ENCODE measurements at regions not wholly inside any gene's neighbourhood (a gene's known extent, or its start where the extent isn't known, plus 50 kb on each side); places are given as distances from the start of the nearest gene placed in this dataset.
A peak's percentile ranks its signal among the peaks of the same experiment; 100 is the strongest.

DNA sequence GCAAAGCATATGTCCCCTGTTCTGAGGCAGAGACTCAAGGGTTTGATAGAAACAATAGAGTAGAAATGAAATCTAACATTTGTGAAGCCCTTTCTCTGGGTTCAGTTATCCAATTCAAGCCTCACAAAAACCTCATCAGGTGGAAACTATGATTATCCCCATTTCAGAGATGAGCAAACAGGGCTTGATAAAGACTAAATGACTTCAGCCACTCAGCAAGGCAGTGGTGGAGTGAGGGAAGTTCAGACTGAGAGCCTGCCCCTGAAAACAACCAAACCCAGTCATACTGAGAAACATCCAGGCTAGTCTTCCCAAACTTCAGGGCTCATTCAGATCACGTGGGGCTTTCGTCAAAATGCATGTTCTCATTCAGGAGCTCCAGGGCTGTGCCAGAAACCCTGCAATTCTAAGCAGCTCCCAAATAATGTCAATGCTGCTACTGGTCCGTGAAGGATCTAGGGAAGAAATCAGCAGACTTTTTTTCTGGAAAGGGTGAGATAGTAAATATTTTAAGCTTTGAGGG lies 109.6 kb upstream of the KIT start:
- no peak overlapping the region for H3K4me3 ChIP-seq (ENCODE audit: control insufficient read depth in 1 of 7, extremely low read depth in 1 of 7, insufficient read depth in 4 of 7, low read depth in 2 of 7, low read length in 6 of 7)
- H3K27me3 ChIP-seq (replicated peaks in 2 of 5; ENCODE audit: control insufficient read depth in 4 of 5, insufficient read depth in 5 of 5, low read length in 4 of 5) = no peaks in the 10 kb centered on the region
- WGBS (ENCODE audit: insufficient coverage) = 100% methylated on average over 2 of the region's 3 CpGs
- CTCF ChIA-PET = no interaction called here
- peaks cover 2 to 7% (median 6%) of the 10 kb centered on the region in 4 experiments for H3K4me1 ChIP-seq (ENCODE audit: control extremely low read depth in 1 of 4, control insufficient read depth in 4 of 4, insufficient read depth in 4 of 4, low read length in 3 of 4)
- H3K36me3 ChIP-seq (ENCODE audit: control insufficient read depth in 4 of 4, insufficient read depth in 4 of 4, low read length in 3 of 4) = no peaks in the 10 kb centered on the region
- H3K9me3 ChIP-seq (ENCODE audit: control extremely low read depth in 1 of 5, control insufficient read depth in 4 of 5, insufficient read depth in 2 of 5, low read depth in 1 of 5, low read length in 4 of 5) = no peaks in the 10 kb centered on the region
- H3K27ac ChIP-seq (ENCODE audit: insufficient read depth in 1 of 2, low read depth in 1 of 2, low read length in 2 of 2, poor library complexity in 1 of 2, severe bottlenecking in 2 of 2) = no peak overlapping the region
- POLR2A ChIA-PET = no interaction called here
- no peak for DNase-seq

DNA sequence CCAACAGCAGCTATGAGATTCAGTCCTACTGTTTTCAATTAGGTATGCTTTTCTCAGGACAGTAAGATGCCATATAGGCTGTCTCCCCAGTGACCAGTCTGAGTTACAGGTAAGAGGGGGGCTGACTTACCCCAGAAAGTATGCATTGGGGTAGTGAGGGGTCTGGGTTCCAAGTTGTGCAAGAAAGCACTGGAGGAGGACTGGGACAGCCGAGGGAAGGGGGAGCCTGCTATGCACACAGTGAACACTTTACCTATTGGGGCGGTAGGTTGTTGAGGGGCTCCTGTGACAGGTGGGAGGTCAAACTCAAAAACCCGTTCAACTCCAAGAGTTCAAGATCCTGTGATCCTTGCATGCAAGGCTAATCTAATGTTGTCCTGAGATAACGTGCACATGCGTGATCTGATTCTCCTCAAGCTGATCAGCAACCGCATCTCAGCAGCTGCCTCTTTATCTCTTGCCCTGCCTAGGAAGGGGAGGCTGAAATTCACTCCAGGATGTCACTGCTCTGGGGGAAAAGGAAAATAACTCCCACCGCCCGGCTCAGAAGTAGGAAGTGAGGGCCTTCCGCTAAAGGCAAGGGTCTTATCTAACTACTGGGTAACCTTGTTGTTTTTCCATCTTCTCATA lies 108.8 kb upstream of the KIT start:
- DNase-seq = no peak
- POLR2A ChIA-PET = no interaction called here
- H3K27ac ChIP-seq (ENCODE audit: insufficient read depth in 1 of 2, low read depth in 1 of 2, low read length in 2 of 2, poor library complexity in 1 of 2, severe bottlenecking in 2 of 2) = no peak overlapping the region
- no peak overlapping the region for H3K4me3 ChIP-seq (ENCODE audit: control insufficient read depth in 1 of 7, extremely low read depth in 1 of 7, insufficient read depth in 4 of 7, low read depth in 2 of 7, low read length in 6 of 7)
- CTCF ChIA-PET = no interaction called here
- H3K27me3 ChIP-seq (replicated peaks in 2 of 5; ENCODE audit: control insufficient read depth in 4 of 5, insufficient read depth in 5 of 5, low read length in 4 of 5) = no peaks in the 10 kb centered on the region
- H3K9me3 ChIP-seq (ENCODE audit: control extremely low read depth in 1 of 5, control insufficient read depth in 4 of 5, insufficient read depth in 2 of 5, low read depth in 1 of 5, low read length in 4 of 5) = no peaks in the 10 kb centered on the region
- H3K36me3 ChIP-seq (ENCODE audit: control insufficient read depth in 4 of 4, insufficient read depth in 4 of 4, low read length in 3 of 4) = no peaks in the 10 kb centered on the region
- 95% methylated on average over 7 of the region's 9 CpGs for WGBS (ENCODE audit: insufficient coverage)
- H3K4me1 ChIP-seq (ENCODE audit: control extremely low read depth in 1 of 4, control insufficient read depth in 4 of 4, insufficient read depth in 4 of 4, low read length in 3 of 4) = peaks cover 0 to 7% (median 6%) of the 10 kb centered on the region in 4 experiments

DNA sequence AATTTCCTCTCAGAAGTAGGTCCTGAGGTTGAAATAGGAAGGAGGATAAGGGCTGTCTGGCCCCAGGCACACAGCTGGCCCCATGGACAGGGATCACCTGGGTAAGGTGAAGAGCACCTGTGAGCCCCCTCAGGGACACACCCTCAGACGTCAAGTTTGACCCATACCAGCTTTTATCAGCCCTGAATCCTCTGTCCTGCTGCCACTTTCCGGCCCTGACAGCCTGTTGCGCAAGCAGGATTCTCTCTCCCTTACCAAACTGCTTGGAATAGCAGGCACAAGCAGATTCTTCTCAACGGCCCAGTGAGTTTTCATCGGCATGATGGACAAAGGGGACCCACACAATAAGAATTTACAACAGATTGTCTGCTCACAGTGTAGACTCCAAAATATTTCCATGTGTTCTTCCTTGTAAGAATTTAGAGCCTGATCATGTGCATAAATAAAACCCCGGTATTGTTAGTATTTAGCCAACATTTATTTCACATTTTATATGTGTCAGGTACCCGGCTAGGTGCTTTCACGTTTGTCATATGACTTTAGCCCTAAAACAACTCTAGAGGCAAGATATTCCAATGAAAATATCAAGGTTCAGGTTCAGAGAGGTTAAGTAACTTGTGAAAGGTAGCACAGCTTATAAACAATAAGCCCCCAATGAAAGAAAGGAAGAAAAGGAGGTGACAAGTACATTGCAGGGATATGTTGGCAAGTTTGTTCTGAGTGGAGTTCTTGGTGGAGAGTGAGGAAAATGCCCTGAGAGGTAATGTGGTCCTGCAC lies 107.2 kb upstream of the KIT start:
- WGBS (ENCODE audit: insufficient coverage) = 97% methylated on average over 4 of the region's 8 CpGs
- Histone ChIP-seq H3K36me3 (ENCODE audit: control insufficient read depth in 4 of 4, insufficient read depth in 4 of 4, low read length in 3 of 4) (no peaks in the 10 kb centered on the region), H3K4me3 (ENCODE audit: control insufficient read depth in 1 of 7, extremely low read depth in 1 of 7, insufficient read depth in 4 of 7, low read depth in 2 of 7, low read length in 6 of 7) (no peak overlapping the region), H3K9me3 (ENCODE audit: control extremely low read depth in 1 of 5, control insufficient read depth in 4 of 5, insufficient read depth in 2 of 5, low read depth in 1 of 5, low read length in 4 of 5) (no peaks in the 10 kb centered on the region), H3K4me1 (ENCODE audit: control extremely low read depth in 1 of 4, control insufficient read depth in 4 of 4, insufficient read depth in 4 of 4, low read length in 3 of 4) (peaks cover 0 to 7% (median 6%) of the 10 kb centered on the region in 4 experiments), H3K27me3 (replicated peaks in 2 of 5; ENCODE audit: control insufficient read depth in 4 of 5, insufficient read depth in 5 of 5, low read length in 4 of 5) (no peaks in the 10 kb centered on the region), H3K27ac (ENCODE audit: insufficient read depth in 1 of 2, low read depth in 1 of 2, low read length in 2 of 2, poor library complexity in 1 of 2, severe bottlenecking in 2 of 2) (no peak overlapping the region)
- POLR2A ChIA-PET = no interaction called here
- DNase-seq = no peak
- CTCF ChIA-PET = interaction anchor here (1.0 kb wide), 1 partner anchor 11 kb away, joined by 3 read pairs; no protein-coding TSS in a partner anchor

DNA sequence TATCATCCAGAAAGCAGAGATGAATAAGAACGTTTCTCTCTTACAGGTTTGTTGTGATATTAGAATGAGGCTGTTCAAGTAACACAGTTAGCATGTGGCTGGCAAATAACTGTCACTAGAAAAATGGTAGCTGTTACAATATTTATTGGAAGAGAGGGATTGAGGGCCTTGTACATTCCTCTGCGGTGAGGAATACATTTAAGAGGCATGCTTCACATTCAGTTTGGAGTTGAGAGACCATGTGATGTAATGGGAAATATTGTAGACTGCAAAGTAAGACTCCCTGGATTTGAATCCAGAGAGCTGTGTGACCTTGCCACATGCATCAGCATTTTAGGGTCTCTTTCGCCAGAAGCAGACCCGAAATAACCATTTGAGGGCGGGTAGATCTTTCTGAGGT lies 104.8 kb upstream of the KIT start:
- Histone ChIP-seq H3K36me3 (ENCODE audit: control insufficient read depth in 4 of 4, insufficient read depth in 4 of 4, low read length in 3 of 4) (no peaks in the 10 kb centered on the region), H3K4me3 (ENCODE audit: control insufficient read depth in 1 of 7, extremely low read depth in 1 of 7, insufficient read depth in 4 of 7, low read depth in 2 of 7, low read length in 6 of 7) (no peak overlapping the region), H3K27ac (ENCODE audit: insufficient read depth in 1 of 2, low read depth in 1 of 2, low read length in 2 of 2, poor library complexity in 1 of 2, severe bottlenecking in 2 of 2) (no peak overlapping the region), H3K9me3 (ENCODE audit: control extremely low read depth in 1 of 5, control insufficient read depth in 4 of 5, insufficient read depth in 2 of 5, low read depth in 1 of 5, low read length in 4 of 5) (no peaks in the 10 kb centered on the region), H3K27me3 (replicated peaks in 2 of 5; ENCODE audit: control insufficient read depth in 4 of 5, insufficient read depth in 5 of 5, low read length in 4 of 5) (no peaks in the 10 kb centered on the region), H3K4me1 (ENCODE audit: control extremely low read depth in 1 of 4, control insufficient read depth in 4 of 4, insufficient read depth in 4 of 4, low read length in 3 of 4) (no peaks in the 10 kb centered on the region)
- no peak for DNase-seq
- ChIA-PET POLR2A (interaction anchor here (0.6 kb wide), 1 partner anchor 394 kb away, joined by 3 read pairs; no protein-coding TSS in a partner anchor), CTCF (interaction anchor here (1.7 kb wide), 1 partner anchor 8 kb away, joined by 4 read pairs; no protein-coding TSS in a partner anchor)
- 97% methylated on average over 5 of the region's 5 CpGs for WGBS (ENCODE audit: insufficient coverage)

DNA sequence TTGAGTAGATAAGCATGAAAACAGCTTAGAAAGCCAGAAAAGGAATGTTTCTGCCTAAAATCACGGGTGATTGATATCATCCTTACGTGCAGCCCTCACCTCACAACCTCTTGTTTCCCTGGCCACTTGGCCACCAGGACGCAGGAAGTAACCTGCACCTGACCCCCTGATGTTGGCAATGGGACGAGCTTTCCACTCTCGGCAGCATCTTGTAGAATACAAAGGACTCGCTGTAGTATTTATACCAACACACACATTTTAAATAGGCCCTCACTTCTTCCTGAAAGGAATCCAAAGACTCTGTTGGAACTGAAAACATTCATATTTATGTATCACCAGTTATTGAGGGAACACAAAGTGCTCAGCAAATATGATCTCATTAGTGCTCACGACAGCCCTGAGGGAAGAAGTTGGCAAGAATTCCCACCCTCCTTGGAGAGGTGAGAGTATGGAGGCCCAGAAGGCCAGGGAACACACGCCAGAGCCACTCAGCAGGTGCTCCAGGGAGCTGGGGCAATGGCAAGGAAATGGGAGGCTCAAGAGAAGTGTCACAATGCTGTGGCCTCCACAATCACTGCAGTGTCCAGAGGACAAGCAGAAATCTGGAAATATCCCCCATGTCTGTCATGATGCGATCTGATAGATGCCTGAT lies 103.3 kb upstream of the KIT start:
- ChIA-PET CTCF (interaction anchor here (0.9 to 1.7 kb wide), 2 partner anchors 10 to 13 kb away, joined by 3 to 4 read pairs; no protein-coding TSS in a partner anchor), POLR2A (interaction anchor here (1.1 kb wide), 1 partner anchor 10 kb away, joined by 4 read pairs; no protein-coding TSS in a partner anchor)
- Histone ChIP-seq H3K4me1 (ENCODE audit: control extremely low read depth in 1 of 4, control insufficient read depth in 4 of 4, insufficient read depth in 4 of 4, low read length in 3 of 4) (no peaks in the 10 kb centered on the region), H3K27ac (ENCODE audit: insufficient read depth in 1 of 2, low read depth in 1 of 2, low read length in 2 of 2, poor library complexity in 1 of 2, severe bottlenecking in 2 of 2) (no peak overlapping the region), H3K9me3 (ENCODE audit: control extremely low read depth in 1 of 5, control insufficient read depth in 4 of 5, insufficient read depth in 2 of 5, low read depth in 1 of 5, low read length in 4 of 5) (no peaks in the 10 kb centered on the region), H3K4me3 (ENCODE audit: control insufficient read depth in 1 of 7, extremely low read depth in 1 of 7, insufficient read depth in 4 of 7, low read depth in 2 of 7, low read length in 6 of 7) (no peak overlapping the region), H3K27me3 (replicated peaks in 2 of 5; ENCODE audit: control insufficient read depth in 4 of 5, insufficient read depth in 5 of 5, low read length in 4 of 5) (no peaks in the 10 kb centered on the region), H3K36me3 (ENCODE audit: control insufficient read depth in 4 of 4, insufficient read depth in 4 of 4, low read length in 3 of 4) (no peaks in the 10 kb centered on the region)
- no peak for DNase-seq
- WGBS (ENCODE audit: insufficient coverage) = 98% methylated on average over 7 of the region's 9 CpGs

DNA sequence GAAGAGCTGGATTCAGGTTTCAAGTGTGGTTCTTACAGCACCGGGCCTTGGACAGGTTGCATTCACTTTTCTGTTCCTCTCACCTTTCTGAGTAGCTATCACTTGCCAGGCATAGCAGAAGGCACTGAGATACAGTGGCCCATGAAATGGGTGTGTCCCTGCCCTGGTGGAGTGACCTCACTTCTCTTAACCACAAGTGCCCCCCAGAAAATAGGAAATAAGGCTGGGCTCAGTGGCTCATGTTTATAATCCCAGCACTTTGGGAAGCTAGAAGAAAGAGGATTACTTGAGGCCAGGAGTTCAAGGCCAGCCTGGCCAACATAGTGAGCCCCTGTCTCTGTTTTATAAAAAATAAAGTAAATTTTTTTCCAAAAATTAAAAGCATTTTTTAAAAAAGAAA lies 101.7 kb upstream of the KIT start:
- Histone ChIP-seq H3K4me3 (ENCODE audit: control insufficient read depth in 1 of 7, extremely low read depth in 1 of 7, insufficient read depth in 4 of 7, low read depth in 2 of 7, low read length in 6 of 7) (no peak overlapping the region), H3K27ac (ENCODE audit: insufficient read depth in 1 of 2, low read depth in 1 of 2, low read length in 2 of 2, poor library complexity in 1 of 2, severe bottlenecking in 2 of 2) (no peak overlapping the region), H3K9me3 (ENCODE audit: control extremely low read depth in 1 of 5, control insufficient read depth in 4 of 5, insufficient read depth in 2 of 5, low read depth in 1 of 5, low read length in 4 of 5) (no peaks in the 10 kb centered on the region), H3K27me3 (replicated peaks in 2 of 5; ENCODE audit: control insufficient read depth in 4 of 5, insufficient read depth in 5 of 5, low read length in 4 of 5) (no peaks in the 10 kb centered on the region), H3K4me1 (ENCODE audit: control extremely low read depth in 1 of 4, control insufficient read depth in 4 of 4, insufficient read depth in 4 of 4, low read length in 3 of 4) (no peaks in the 10 kb centered on the region), H3K36me3 (ENCODE audit: control insufficient read depth in 4 of 4, insufficient read depth in 4 of 4, low read length in 3 of 4) (no peaks in the 10 kb centered on the region)
- ChIA-PET POLR2A (no interaction called here), CTCF (interaction anchor here (0.8 kb wide), 1 partner anchor 14 kb away, joined by 3 read pairs; no protein-coding TSS in a partner anchor)
- DNase-seq = peak in 1 of 3 donors; percentile 40
- WGBS (ENCODE audit: insufficient coverage) = 100% methylated on average over 1 of the region's 1 CpG
